Motor neuron (in vitro differentiated cells): ENCODE measurements at regions not wholly inside any gene's neighbourhood (a gene's known extent, or its start where the extent isn't known, plus 50 kb on each side); places are given as distances from the start of the nearest gene placed in this dataset.
"Not testable (repeated sequence)": the region's sequence is repeated elsewhere in the genome, so short reads cannot be mapped to it uniquely, and the experiment has no call there.

Experiments used
- ATAC-seq, 8 experiments: fragments of 200-7000 bp; cut with Tn5 transposase; replicated peaks in 6 of 8; 2 replicates each; pipeline ENCODE4 v1.8.0; 2021; ENCODE audit warnings: mild to moderate bottlenecking in 8 of 8, moderate library complexity in 8 of 8
- H3K27ac ChIP-seq, 2 donors: fragments of 250-450 bp; sonication (Bioruptor Pico); 2 replicates each; pipeline ENCODE4 v1.9.0; 2021; ENCODE audit warnings: antibody characterized with exemption in 2 of 2, mild to moderate bottlenecking in 2 of 2, moderate library complexity in 1 of 2
- H3K4me1 ChIP-seq, 2 donors: fragments of 250-450 bp; sonication (Bioruptor Pico); replicated peaks in 1 of 2; 2 replicates each; pipeline ENCODE4 v1.6.1; 2021; ENCODE audit warnings: antibody characterized with exemption in 2 of 2, mild to moderate bottlenecking in 2 of 2, moderate library complexity in 1 of 2
- H3K4me3 ChIP-seq, 5 donors: fragments of 250-450 bp; sonication (Bioruptor Pico); 2 replicates each; pipeline ENCODE4 v1.9.0; 2021; ENCODE audit warnings: antibody characterized with exemption in 5 of 5, mild to moderate bottlenecking in 5 of 5, moderate library complexity in 4 of 5
- WGBS, 10 experiments: fragments of 450-650 bp; shearing (Covaris generic); methylation state at CpG; one replicate each; pipeline ENCODE4 v1.0.0; 2022; 5-methylcytosine and 5-hydroxymethylcytosine counted together
- in situ Hi-C, 9 experiments: fragments of 400-800 bp; cut with MboI; loops; one replicate each; pipeline ENCODE4 v1.15.0; 2021; ENCODE audit warnings: low sequenced_read_pairs in 9 of 9, low pct_unique_long_range_greater_than_20kb in 2 of 9; ENCODE audit not compliant: unreplicated experiment in 9 of 9

DNA sequence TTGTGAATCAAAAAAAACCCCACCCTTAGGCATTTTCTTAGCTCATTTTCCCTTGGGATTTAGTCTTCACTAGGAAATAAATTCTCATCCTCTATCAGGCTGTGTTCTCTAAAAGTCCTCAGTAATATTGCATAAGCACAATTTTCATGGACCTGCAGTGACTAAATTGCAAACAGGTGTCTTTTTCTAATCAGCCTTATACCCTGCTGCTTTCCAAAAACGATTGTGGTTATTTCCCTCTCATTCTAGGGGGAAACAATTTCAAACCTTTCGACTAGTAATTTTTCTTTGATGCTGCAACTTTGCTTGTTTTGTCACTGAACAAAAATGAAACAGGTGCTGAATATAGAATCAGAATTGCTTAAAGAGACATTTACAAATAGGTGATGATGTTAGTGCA, 549.9 kb downstream of the PDHA2 start:
- in situ Hi-C loops, result no loop called here
- WGBS, 10 experiments, result 0 to 79% (median 47%) methylated on average over 1 to 2 of the region's 2 CpGs
- Histone ChIP-seq H3K4me1 (no peaks in the 10 kb centered on the region), H3K27ac (no peak overlapping the region), H3K4me3 (no peak overlapping the region)
- ATAC-seq, result no peak

- Histone ChIP-seq H3K4me3 (no peak overlapping the region), H3K4me1 (no peaks in the 10 kb centered on the region), H3K27ac (no peak overlapping the region)
- no peak for ATAC-seq
- WGBS, 10 experiments, result 14 to 100% (median 68%) methylated on average over 1 to 5 of the region's 5 CpGs; no CpG with 5 or more reads in 1 of the 10 experiments
- in situ Hi-C loops, result no loop called here
These were observed 550.5 kb downstream of the PDHA2 start for GRCh38 chr4:96390404-96390803.

DNA sequence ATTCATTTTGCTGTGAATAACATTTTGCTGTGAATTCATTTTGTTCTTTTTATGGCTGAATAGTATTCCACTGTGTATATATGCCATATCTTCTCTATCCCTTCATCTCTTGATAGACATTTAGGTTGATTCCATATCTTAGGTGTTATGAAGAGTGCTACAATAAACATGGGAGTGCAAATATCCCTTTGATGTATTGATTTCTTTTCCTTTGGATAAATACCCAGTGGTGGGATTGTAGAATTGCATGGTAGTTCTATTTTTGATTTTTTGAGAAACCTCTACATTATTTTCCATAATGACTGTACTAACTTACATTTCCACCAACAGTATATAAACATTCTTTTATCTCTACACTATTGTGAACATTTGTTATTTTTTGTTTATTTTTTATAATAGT, 555.9 kb downstream of the PDHA2 start:
- no peak for ATAC-seq
- in situ Hi-C loops, result no loop called here
- Histone ChIP-seq H3K4me1 (no peaks in the 10 kb centered on the region), H3K27ac (no peak overlapping the region), H3K4me3 (no peak overlapping the region)

- peak in 5 of 8 experiments; percentile 26 to 61 (median 35) for ATAC-seq
- no peak overlapping the region for H3K4me3 ChIP-seq
- H3K27ac ChIP-seq, result no peak overlapping the region
- H3K4me1 ChIP-seq, result peaks cover 0 to 20% of the 10 kb centered on the region in 2 donors
- WGBS, 10 experiments, result 23 to 80% (median 60%) methylated on average over 1 to 3 of the region's 3 CpGs; no CpG with 5 or more reads in 3 of the 10 experiments
- in situ Hi-C loops, result no loop called here
These were observed 566.8 kb downstream of the PDHA2 start for GRCh38 chr4:96406742-96407141.

DNA sequence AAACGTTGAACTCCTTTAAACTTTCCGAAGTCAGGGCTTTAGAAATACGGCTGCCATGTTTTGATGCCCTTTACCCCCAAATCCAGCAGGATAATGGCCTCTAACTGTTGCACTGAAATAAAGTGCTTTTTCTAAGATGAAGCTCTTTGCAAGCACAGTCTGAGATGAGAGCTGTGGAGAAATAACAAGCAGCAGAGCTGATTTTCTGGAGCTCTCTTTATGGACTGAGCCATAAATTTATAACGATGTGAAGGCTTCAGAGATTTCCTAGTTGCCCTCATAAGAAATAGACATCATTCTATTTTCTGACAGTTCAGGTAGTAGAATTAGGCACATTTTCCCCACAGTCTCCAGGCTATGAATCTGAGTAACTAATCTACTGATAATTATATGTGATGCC, 567.3 kb downstream of the PDHA2 start:
- ATAC-seq, result peak in 5 of 8 experiments; percentile 65 to 87 (median 85)
- WGBS, 10 experiments, result 0 to 50% (median 36%) methylated on average over 1 to 4 of the region's 4 CpGs
- no peak overlapping the region for H3K27ac ChIP-seq
- H3K4me3 ChIP-seq, result no peak overlapping the region
- peaks cover 0 to 20% of the 10 kb centered on the region in 2 donors for H3K4me1 ChIP-seq
- in situ Hi-C loops, result no loop called here

- no peak overlapping the region for H3K4me3 ChIP-seq
- in situ Hi-C loops, result no loop called here
- no peak overlapping the region for H3K27ac ChIP-seq
These were observed 568.0 kb downstream of the PDHA2 start for GRCh38 chr4:96407738-96408463.

GRCh38 chr4:96414853-96415252, 575.0 kb downstream of the PDHA2 start:
- 86 to 100% methylated on average over 1 to 6 of the region's 21 CpGs; no CpG with 5 or more reads in 8 of the 10 experiments for WGBS, 10 experiments
- H3K4me1 ChIP-seq, H3K4me3 ChIP-seq, ATAC-seq, H3K27ac ChIP-seq, in situ Hi-C loops: not testable (repeated sequence)

More at GRCh38 chr4:96407738-96408463, 568.0 kb downstream of the PDHA2 start:
- H3K4me1 ChIP-seq, result peaks cover 0 to 20% of the 10 kb centered on the region in 2 donors
- ATAC-seq, result peak in 5 of 8 experiments; percentile 66 to 81 (median 77)
- 11 to 83% (median 60%) methylated on average over 1 to 5 of the region's 5 CpGs for WGBS, 10 experiments

- Histone ChIP-seq H3K27ac (no peak overlapping the region), H3K4me3 (no peak overlapping the region), H3K4me1 (no peaks in the 10 kb centered on the region)
- in situ Hi-C loops, result no loop called here
- ATAC-seq, result no peak
These were observed 589.8 kb downstream of the PDHA2 start for GRCh38 chr4:96429657-96430056.

- H3K4me1 ChIP-seq, result no peaks in the 10 kb centered on the region
- H3K27ac ChIP-seq, result no peak overlapping the region
- peak in 4 of 8 experiments; percentile 25 to 72 (median 56) for ATAC-seq
- in situ Hi-C loops, result no loop called here
- 0 to 100% (median 31%) methylated on average over 1 to 2 of the region's 2 CpGs; no CpG with 5 or more reads in 4 of the 10 experiments for WGBS, 10 experiments
- H3K4me3 ChIP-seq, result no peak overlapping the region
These were observed 591.2 kb downstream of the PDHA2 start for GRCh38 chr4:96431094-96431493.

GRCh38 chr4:96448315-96448872, 608.5 kb downstream of the PDHA2 start:
- in situ Hi-C loops, result no loop called here
- 0 to 78% (median 35%) methylated on average over 1 to 3 of the region's 3 CpGs; no CpG with 5 or more reads in 2 of the 10 experiments for WGBS, 10 experiments
- no peak for ATAC-seq
- no peaks in the 10 kb centered on the region for H3K4me1 ChIP-seq
- no peak overlapping the region for H3K4me3 ChIP-seq
- no peak overlapping the region for H3K27ac ChIP-seq

DNA sequence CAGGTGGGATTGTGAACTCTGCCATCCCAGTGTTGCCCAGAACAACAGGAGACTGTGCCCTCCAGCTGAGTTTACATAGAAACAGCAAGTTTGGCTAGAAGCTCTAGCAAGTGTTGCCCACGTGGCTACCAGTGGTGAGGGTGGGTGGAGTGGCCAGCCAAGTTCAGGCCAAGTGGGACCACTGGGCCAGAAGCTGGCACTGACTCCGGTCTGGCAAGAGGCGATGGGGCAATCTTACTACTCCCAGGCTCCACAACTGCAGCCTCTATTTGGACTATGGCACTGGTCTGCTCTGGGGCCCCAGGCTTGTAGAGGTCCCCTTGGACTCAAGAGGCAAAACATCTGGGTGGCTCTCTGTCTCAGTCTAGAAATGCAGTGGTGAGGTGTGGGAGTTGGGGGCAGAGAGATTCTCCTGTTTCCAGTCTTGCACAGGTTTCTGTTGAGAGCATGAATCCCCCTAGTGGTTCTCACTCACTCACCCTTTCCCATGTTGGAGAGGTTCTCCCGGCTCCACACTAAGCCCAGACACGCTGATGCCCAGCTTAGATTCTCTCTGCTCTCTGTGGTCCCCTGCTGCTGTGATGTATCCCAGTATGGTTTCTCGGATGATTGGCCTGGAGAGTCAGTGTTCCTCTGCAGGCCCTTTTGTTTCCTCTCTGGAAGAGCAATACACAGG, 615.3 kb downstream of the PDHA2 start:
- no peaks in the 10 kb centered on the region for H3K4me1 ChIP-seq
- no peak overlapping the region for H3K27ac ChIP-seq
- in situ Hi-C loops, result no loop called here
- WGBS, 10 experiments, result 0 to 100% (median 53%) methylated on average over 1 to 5 of the region's 6 CpGs; no CpG with 5 or more reads in 2 of the 10 experiments
- no peak overlapping the region for H3K4me3 ChIP-seq
- no peak for ATAC-seq

DNA sequence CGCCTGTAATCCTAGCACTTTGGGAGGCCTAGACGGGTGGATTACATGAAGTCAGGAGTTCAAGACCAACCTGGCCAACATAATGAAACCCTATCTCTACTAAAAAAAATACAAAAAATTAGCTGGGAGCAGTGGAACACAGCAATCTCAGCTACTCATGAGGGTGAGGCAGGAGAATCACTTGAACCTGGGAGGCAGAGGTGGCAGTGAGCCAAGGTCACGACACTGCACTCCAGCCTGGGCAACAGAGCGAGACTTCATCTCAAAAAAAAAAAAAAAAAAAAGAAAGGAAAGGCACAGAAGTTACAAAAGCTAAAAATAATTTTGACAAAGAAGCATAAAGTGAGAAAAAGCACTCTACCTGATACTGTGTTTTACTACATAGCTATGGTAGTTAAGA, 618.1 kb downstream of the PDHA2 start:
- ATAC-seq, H3K27ac ChIP-seq, H3K4me3 ChIP-seq, H3K4me1 ChIP-seq, in situ Hi-C loops: not testable (repeated sequence)
- 0 to 100% (median 92%) methylated on average over 1 to 4 of the region's 4 CpGs for WGBS, 10 experiments

GRCh38 chr4:96459105-96459504, 619.2 kb downstream of the PDHA2 start:
- Histone ChIP-seq H3K27ac (no peak overlapping the region), H3K4me1 (no peaks in the 10 kb centered on the region), H3K4me3 (no peak overlapping the region)
- ATAC-seq, result no peak
- 0 to 100% (median 80%) methylated on average over 1 of the region's 1 CpG; no CpG with 5 or more reads in 3 of the 10 experiments for whole genome bisulfite sequencing, 10 experiments
- in situ Hi-C loops, result no loop called here
